ENCODE measurements at regions not wholly inside any gene's neighbourhood (a gene's known extent, or its start where the extent isn't known, plus 50 kb on each side); places are given as distances from the start of the nearest gene placed in this dataset.

DNA sequence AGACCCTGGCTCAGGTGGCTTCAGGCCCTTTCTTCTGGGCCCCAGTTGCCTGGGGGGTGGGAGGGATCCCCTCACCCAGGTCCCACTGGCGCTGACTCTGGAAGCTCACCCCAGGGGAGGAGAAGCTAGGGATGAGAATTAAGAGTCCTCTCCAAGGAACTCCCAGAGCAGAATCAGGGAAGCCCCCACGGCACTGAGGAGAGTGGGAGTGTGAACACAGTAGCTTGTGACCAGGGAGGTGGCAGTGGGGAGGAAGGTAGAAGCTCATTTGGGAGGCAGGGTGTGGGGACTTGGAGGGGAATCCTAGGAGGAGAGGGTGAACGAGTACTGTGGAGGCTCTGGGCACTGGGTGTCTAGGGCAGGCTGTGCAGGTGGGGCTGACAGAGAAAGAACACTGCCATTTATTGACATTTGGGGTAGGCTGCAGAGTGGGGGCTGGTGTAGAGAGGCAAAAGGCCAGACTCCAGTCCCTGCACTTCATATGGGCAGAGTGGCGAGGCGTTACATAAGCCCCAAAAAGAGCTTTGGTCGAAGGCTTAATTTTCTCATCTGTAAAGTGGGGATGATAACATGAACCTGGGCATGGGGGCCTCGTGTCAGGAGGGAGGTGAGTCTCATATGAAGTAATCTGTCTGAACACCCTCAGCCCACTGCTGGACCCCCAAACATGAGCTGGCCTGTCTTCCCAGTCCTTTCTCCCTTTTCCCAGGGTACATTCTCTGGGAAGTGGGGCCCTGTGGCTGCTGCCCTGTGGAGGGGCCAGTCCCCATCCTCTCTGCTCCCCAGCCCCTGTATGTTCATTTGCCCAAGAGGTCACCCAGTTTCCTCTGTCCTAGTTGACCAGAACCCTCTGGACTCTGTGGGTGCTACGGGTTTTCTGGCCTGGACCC lies 80.5 kb downstream of the VEGFA start:
- Mint-ChIP-seq H3K27ac (peak overlapping the region; percentile 23), H3K27me3 (peaks cover 27% of the 10 kb centered on the region), H3K9me3 (no peaks in the 10 kb centered on the region), H3K4me3 (no peak overlapping the region), H3K36me3 (ENCODE audit: low read depth) (no peaks in the 10 kb centered on the region), H3K4me1 (ENCODE audit: low read depth) (peaks cover 25% of the 10 kb centered on the region)
- intact Hi-C loops (cut with micrococcal nuclease): no loop called here

DNA sequence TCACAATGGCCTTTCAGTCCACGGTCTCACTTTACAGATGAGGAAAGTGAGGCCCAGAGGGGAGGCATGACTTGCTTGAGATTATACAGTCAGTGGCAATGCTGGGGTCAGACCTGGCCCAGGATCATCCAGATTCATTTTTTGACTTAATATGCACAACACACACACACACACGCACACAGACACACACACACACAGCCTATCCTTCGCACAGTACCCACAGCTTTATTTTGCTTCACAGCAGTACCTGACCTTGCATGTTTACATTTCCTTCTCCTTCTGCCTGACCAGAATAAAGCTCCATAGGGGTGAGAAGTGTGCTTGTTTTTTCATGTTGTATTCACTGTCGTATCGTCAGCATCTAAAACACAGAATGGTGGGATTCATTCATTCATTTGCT lies 79.8 kb downstream of the VEGFA start:
- H3K36me3 Mint-ChIP-seq (ENCODE audit: low read depth): no peaks in the 10 kb centered on the region
- H3K27ac Mint-ChIP-seq: peak overlapping the region; percentile 23
- H3K4me3 Mint-ChIP-seq: no peak overlapping the region
- intact Hi-C loops (cut with micrococcal nuclease): no loop called here
- H3K9me3 Mint-ChIP-seq: no peaks in the 10 kb centered on the region
- peaks cover 28% of the 10 kb centered on the region for H3K27me3 Mint-ChIP-seq
- H3K4me1 Mint-ChIP-seq (ENCODE audit: low read depth): peaks cover 26% of the 10 kb centered on the region

DNA sequence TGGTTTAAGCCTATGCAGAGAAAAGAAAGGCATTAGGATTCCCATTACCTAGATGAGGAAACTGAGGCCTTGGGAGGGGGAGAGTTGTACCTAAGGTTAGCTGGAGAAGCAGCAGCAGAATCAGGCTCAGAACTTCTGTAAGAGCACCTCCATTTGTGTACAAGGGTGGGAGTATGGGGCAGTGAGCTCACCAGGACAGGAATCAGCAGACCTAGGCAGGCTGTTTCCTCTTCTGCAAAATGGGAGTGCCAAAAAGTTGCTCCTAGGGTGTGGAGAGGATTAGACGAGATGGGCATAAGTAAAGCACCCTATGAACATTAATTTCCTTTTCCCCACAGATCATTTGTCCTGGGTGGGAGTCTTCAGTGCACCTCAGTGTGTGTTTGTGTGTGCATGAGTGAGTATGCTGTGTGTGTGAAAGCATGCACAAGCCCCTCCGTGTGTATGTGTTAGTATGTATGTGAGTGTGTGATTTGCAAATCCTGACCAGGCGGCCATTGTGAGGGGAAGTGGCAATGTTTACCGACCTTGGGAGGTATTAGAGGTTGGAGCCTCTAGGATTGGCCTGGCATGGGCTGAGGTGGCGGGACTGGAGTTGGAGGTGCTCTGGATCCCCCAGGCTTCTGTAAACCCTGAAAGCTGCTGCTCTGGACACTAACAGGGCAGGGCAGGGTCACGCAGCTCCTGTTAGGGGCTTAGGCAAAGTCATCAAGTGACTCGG lies 78.8 kb downstream of the VEGFA start:
- Mint-ChIP-seq H3K27me3 (peaks cover 24% of the 10 kb centered on the region), H3K4me1 (ENCODE audit: low read depth) (peaks cover 27% of the 10 kb centered on the region), H3K4me3 (no peak overlapping the region), H3K9me3 (no peaks in the 10 kb centered on the region), H3K27ac (peak overlapping the region; percentile 10), H3K36me3 (ENCODE audit: low read depth) (no peaks in the 10 kb centered on the region)
- intact Hi-C loops (cut with micrococcal nuclease): no loop called here

DNA sequence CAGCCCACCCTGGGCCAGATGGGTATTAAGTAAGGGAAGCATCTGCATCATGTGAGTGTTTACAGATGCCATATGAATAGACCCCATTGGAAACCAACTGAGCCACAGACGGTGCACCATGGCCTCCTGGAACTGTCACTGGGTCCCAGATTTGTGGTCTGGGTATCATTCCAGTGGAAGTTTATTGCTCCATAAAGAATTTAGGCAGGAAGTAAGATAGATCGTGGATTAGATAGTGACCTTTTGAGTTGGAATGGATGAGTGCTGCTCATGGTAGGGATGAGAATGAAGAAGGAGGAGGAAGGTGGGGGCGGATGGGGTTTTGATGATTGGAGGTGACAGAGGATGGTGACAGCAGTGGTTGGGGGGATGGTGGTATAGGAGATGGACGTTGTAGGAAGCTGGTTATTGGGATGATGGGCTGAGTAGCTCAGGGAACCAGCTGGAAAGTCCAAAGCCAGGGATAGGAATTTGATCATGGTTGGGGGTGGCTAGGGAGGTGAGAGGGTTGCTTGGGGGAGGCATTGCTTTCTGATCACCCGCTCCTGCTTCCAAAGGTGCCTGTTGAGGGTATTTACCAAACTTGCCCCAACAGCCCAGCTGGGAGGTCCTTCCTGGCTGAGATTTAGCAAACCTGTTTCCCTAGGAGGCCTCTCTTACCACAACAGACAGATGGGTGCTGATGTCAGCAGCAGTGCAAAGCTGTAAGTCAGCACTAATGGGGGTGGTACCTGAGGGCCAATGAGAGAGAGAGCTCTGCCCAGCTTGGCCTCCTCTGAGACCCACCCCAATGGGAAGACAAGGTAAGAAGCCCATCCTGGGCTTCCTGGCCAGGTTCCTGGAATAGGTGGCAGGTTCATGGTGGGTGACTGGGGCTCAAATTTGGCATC lies 78.0 kb downstream of the VEGFA start:
- no peak overlapping the region for H3K4me3 Mint-ChIP-seq

DNA sequence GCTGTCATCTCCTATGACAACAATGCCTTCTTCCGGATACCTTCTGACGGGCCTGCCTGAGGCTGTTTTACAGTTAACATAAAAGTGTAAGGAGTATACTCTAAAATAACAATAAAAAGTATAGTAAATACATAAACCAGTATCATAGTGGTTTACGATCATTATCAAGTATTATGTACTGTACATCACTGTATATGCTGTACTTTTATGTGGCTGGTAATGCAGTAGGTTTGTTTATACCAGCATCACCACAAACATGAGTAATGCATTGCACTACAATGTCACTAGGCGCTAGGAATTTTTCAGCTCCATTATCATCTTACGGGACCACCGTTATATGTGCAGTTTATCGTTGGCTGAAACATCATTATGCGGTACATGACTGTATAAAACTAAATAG lies 76.5 kb downstream of the VEGFA start:
- H3K4me3 Mint-ChIP-seq: no peak overlapping the region
- H3K27me3 Mint-ChIP-seq: peaks cover 24% of the 10 kb centered on the region
- intact Hi-C loops (cut with micrococcal nuclease): no loop called here
- no peaks in the 10 kb centered on the region for H3K36me3 Mint-ChIP-seq (ENCODE audit: low read depth)
- H3K9me3 Mint-ChIP-seq: no peaks in the 10 kb centered on the region
- H3K4me1 Mint-ChIP-seq (ENCODE audit: low read depth): peaks cover 27% of the 10 kb centered on the region
- H3K27ac Mint-ChIP-seq: no peak overlapping the region

More for the DNA sequence above, 78.0 kb downstream of the VEGFA start:
- H3K27me3 Mint-ChIP-seq: peaks cover 24% of the 10 kb centered on the region
- intact Hi-C loops (cut with micrococcal nuclease): no loop called here
- no peaks in the 10 kb centered on the region for H3K36me3 Mint-ChIP-seq (ENCODE audit: low read depth)
- peaks cover 27% of the 10 kb centered on the region for H3K4me1 Mint-ChIP-seq (ENCODE audit: low read depth)
- H3K27ac Mint-ChIP-seq: peak overlapping the region; percentile 38
- no peaks in the 10 kb centered on the region for H3K9me3 Mint-ChIP-seq

DNA sequence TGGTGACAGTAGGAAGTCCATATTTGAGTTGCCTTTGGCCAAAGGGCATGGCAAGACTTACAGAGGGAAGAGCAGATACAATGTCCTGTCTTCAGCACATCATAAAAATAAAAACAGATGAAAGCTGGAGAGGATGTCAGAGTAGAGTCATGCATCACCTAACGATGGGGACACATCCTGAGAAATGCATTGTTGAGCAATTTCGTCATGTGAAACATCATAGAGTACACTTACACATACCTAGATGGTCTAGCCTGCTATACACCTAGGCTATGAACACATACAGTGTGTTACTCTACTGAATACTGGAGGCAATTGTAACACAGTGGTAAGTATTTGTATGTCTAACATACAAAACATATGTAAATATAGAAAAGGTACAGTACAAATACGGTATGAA lies 75.6 kb downstream of the VEGFA start:
- intact Hi-C loops (cut with micrococcal nuclease): no loop called here
- Mint-ChIP-seq H3K9me3 (no peaks in the 10 kb centered on the region), H3K4me3 (no peak overlapping the region), H3K36me3 (ENCODE audit: low read depth) (no peaks in the 10 kb centered on the region), H3K4me1 (ENCODE audit: low read depth) (peaks cover 27% of the 10 kb centered on the region), H3K27ac (no peak overlapping the region), H3K27me3 (peaks cover 24% of the 10 kb centered on the region)

DNA sequence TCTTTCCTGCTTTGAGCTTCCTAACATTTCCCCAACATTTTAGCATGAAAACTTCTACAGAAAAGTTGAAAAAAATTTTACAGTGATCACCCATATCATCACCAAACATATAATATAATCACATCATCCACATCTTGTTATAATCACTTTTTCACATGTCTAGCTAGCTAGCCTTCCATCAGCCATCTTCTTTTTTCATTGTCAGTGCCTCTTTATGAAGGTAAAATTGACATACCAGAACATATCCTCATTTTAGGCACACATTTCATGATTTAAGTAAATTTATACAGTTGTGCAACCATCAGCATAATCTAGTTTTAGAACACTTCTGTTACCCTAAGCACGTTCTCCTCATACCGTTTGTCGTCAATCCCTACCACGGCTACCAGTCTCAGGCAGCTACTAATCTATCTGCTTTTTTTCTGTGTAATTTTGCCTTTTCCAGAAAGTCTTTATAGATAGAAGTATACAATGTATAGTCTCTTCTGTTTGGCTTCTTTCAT lies 73.7 kb downstream of the VEGFA start:
- Mint-ChIP-seq H3K27me3 (peaks cover 21% of the 10 kb centered on the region), H3K27ac (no peak overlapping the region), H3K36me3 (ENCODE audit: low read depth) (no peaks in the 10 kb centered on the region), H3K9me3 (no peaks in the 10 kb centered on the region), H3K4me3 (no peak overlapping the region), H3K4me1 (ENCODE audit: low read depth) (peaks cover 27% of the 10 kb centered on the region)
- intact Hi-C loops (cut with micrococcal nuclease): no loop called here

DNA sequence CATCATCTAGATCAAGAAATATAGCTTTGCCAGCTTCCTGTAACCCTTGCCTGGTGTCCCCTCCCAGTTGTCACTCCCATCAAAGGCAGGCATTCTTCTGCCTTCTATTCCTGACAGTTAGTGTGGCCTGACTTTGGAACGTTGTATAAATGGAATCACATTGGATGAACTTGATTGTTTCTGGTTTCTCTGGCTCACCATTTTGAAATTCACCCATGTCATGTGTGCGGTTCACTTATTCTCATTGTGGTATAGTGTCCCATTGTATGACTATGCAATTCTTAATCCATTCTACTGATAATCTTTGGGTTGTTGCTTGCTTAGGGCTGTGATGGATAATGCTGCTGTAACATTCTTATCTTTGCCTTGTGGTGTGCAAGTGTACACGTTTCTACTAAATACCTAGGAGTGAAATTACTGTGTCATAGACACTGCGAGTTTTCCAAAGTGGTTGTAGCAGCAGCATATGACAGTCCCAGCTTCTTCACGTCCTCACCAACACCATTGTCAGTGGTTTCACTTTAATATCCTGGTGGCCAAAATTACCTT lies 73.2 kb downstream of the VEGFA start:
- peaks cover 18% of the 10 kb centered on the region for H3K27me3 Mint-ChIP-seq
- H3K9me3 Mint-ChIP-seq: no peaks in the 10 kb centered on the region
- no peak overlapping the region for H3K27ac Mint-ChIP-seq

DNA sequence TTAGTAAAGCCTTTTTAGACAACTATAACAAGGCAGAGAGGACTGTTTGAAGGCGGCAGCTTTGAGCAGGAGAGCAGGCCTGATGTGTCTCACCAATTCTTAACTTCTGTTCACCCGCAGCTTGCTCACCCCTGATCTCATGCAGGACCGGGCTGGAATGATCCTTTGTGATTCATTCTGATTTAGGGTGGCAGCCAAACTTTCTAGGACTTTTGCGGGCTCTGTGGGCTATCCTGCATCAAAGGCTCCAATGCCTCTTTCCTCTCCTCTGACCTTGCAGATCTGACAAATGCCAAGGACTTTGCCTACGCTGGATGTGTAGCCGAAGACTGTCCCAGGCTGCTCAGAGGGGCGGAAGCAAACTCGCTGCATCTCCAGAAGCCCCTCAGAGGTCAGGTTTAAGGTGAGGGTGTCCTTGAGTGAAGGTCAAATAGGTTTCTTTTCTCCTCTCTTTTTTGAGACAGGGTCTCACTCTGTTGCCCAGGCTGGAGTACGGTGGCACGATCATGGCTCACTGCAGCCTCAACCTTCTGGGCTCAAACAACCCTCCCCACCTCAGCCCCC lies 72.3 kb downstream of the VEGFA start:
- no peak overlapping the region for H3K4me3 Mint-ChIP-seq
- peaks cover 24% of the 10 kb centered on the region for H3K4me1 Mint-ChIP-seq (ENCODE audit: low read depth)
- H3K27me3 Mint-ChIP-seq: peaks cover 9% of the 10 kb centered on the region
- H3K9me3 Mint-ChIP-seq: no peaks in the 10 kb centered on the region
- H3K36me3 Mint-ChIP-seq (ENCODE audit: low read depth): no peaks in the 10 kb centered on the region
- no peak overlapping the region for H3K27ac Mint-ChIP-seq
- intact Hi-C loops (cut with micrococcal nuclease): no loop called here

More for the DNA sequence above, 73.2 kb downstream of the VEGFA start:
- Mint-ChIP-seq H3K4me3 (no peak overlapping the region), H3K4me1 (ENCODE audit: low read depth) (peaks cover 27% of the 10 kb centered on the region), H3K36me3 (ENCODE audit: low read depth) (no peaks in the 10 kb centered on the region)
- intact Hi-C loops (cut with micrococcal nuclease): no loop called here

DNA sequence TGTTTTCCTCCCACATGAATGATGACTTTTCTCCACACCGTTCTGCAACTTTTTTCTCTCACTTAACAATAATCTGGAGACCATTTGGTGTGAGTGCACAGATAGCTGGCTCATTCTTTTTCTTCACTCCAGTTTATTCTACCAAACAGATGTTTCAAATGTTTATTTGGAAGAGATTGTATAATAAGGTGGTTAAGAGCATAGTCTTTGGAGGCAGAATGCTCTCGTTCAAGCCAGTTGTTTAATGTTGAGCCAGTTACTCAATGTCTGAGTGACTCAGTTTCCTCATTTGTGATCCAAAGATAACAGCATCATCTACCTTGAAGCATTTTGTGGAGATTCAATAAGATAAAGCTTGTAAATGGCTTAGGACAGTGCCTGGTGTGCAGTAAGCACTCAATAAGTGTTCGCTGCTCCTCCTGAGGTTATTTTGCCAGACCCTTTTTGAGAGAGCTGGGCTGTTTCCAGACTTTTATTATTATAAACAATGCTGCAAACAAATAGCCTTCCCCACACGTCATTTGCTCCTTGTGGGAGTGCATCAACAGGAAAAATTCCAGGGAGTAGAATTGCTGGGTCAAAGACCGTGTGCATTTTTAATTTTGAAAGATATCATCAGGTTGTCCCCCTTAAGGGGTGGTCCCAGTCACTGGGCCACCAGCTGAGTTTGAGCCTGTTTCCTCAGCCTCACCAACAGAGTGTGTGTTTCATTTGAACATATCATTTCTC lies 70.6 kb downstream of the VEGFA start:
- Mint-ChIP-seq H3K4me3 (no peak overlapping the region), H3K27ac (no peak overlapping the region), H3K27me3 (peaks cover 10% of the 10 kb centered on the region), H3K36me3 (ENCODE audit: low read depth) (no peaks in the 10 kb centered on the region), H3K4me1 (ENCODE audit: low read depth) (peaks cover 24% of the 10 kb centered on the region), H3K9me3 (no peaks in the 10 kb centered on the region)
- intact Hi-C loops (cut with micrococcal nuclease): no loop called here

DNA sequence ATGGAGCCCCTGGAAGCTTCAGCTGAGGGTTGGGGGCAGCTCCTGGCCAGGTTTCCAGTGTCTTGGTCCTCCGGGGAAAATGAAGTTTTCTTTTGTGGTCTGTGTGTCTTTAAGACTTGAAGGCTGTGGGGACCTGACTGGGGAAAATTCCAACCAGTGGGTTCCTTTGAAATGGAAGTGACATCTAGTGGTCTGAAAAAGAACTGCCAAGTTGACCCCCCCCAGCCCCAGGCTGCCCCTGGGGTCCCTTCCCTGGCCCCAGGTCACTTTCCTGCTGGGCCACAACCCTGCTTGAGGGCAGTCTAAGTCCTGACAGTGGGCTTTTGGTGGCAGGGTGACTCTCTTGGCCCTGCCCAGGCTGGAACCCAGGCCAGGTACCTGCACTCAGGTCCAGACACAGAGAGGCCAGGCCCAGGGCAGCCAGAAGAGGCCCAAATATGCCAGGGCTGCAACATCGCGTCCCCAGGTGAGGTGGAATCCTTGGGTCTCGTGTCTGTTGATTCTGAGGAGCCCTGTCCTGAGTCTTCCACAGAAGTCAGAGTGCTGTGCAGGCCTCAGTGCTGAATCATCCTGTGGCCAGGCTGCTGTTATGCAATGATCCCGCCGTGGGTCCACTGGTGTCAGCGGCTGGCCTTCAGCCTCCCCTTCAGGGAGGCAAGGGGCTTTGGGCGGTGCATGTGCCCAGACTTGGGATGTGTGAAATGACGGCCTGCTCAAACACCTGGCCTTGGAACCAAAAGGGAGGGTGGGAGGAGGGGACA lies 68.4 kb downstream of the VEGFA start:
- intact Hi-C loops (cut with micrococcal nuclease): loop anchor here (5.0 kb wide), 1 partner anchor 66 kb away; the partner anchor contains the start of gene VEGFA
- Mint-ChIP-seq H3K4me1 (ENCODE audit: low read depth) (peaks cover 16% of the 10 kb centered on the region), H3K9me3 (no peaks in the 10 kb centered on the region), H3K36me3 (ENCODE audit: low read depth) (no peaks in the 10 kb centered on the region), H3K4me3 (no peak overlapping the region), H3K27me3 (peaks cover 3% of the 10 kb centered on the region), H3K27ac (peak overlapping the region; percentile 72)

DNA sequence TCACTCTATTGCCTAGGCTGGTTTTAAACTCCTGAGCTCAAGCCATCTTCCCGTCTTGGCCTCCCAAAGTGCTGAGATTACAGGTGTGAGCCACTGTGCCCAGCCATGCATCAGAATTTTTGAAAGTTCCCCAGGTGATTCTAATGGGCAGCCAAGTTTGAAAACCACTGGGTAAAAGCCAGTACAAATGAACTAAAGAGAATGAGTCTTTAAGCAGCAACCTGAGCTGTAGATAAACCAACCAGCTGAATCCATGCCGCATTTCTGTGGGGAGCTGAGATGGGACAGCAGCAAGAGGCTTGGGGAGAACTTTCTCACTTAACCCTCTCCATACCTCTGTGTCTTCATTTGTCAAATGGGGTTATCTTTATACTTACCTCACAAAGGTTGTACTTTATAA lies 67.5 kb downstream of the VEGFA start:
- intact Hi-C loops (cut with micrococcal nuclease): loop anchor here (5.0 kb wide), 1 partner anchor 65 kb away; the partner anchor contains the start of gene VEGFA
- H3K27me3 Mint-ChIP-seq: peaks cover 3% of the 10 kb centered on the region
- H3K9me3 Mint-ChIP-seq: no peaks in the 10 kb centered on the region
- H3K27ac Mint-ChIP-seq: no peak overlapping the region
- no peak overlapping the region for H3K4me3 Mint-ChIP-seq
- H3K4me1 Mint-ChIP-seq (ENCODE audit: low read depth): peaks cover 16% of the 10 kb centered on the region
- no peaks in the 10 kb centered on the region for H3K36me3 Mint-ChIP-seq (ENCODE audit: low read depth)

All from dendritic cell treated with granulocyte-macrophage colony-stimulating factor and Interleukin-4, amounts not matched to agents 40 ng/mL and 50 ng/mL, for 4 days (primary cell).